ENCODE measurements at regions not wholly inside any gene's neighbourhood (a gene's known extent, or its start where the extent isn't known, plus 50 kb on each side); places are given as distances from the start of the nearest gene placed in this dataset.

- H3K4me2 ChIP-seq (ENCODE audit: control insufficient read depth, extremely low read depth, insufficient read depth, low read depth, low read length), result no peak overlapping the region
- no peaks in the 10 kb centered on the region for H3K4me1 ChIP-seq (ENCODE audit: control insufficient read depth, extremely low read depth, insufficient read depth, low read length)
- no peaks in the 10 kb centered on the region for H3K9me3 ChIP-seq (ENCODE audit: control insufficient read depth, low read depth, low read length)
- no peak for DNase-seq (ENCODE audit: low read depth, low spot score)
- H3K4me3 ChIP-seq (ENCODE audit: control insufficient read depth in 2 of 3, extremely low read depth in 1 of 3, insufficient read depth in 2 of 3, low read depth in 1 of 3, low read length in 3 of 3), result no peak overlapping the region
- no peak for FAIRE-seq
- H2AFZ ChIP-seq (ENCODE audit: control insufficient read depth, low read length), result no peak overlapping the region
- no peaks in the 10 kb centered on the region for H3K27me3 ChIP-seq (ENCODE audit: control insufficient read depth, extremely low read depth, insufficient read depth, low read length)
- H3K36me3 ChIP-seq (ENCODE audit: control insufficient read depth in 2 of 2, extremely low read depth in 1 of 2, insufficient read depth in 2 of 2, low read length in 2 of 2), result no peaks in the 10 kb centered on the region
- H3K9ac ChIP-seq (ENCODE audit: control insufficient read depth, extremely low read depth, insufficient read depth, low read length), result no peak overlapping the region
- dilution Hi-C loops (cut with MboI; ENCODE audit: extremely low pct_ligation_motif_present, low sequenced_read_pairs), result no loop called here
- H3K27ac ChIP-seq (ENCODE audit: control insufficient read depth, insufficient read depth, low read length), result no peak overlapping the region
- no peak for TF ChIP-seq EZH2 (IDR thresholded peaks at IDR 0.05; ENCODE audit: low read length)
- no peak for TF ChIP-seq CTCF (optimal IDR thresholded peaks at IDR 0.05 in 1 of 3, IDR thresholded peaks at IDR 0.05 in 1 of 3, conservative IDR thresholded peaks at IDR 0.05 in 1 of 3; ENCODE audit: extremely low read depth in 1 of 3, insufficient read depth in 2 of 3, low read length in 3 of 3)
- H4K20me1 ChIP-seq (ENCODE audit: control insufficient read depth, extremely low read depth, insufficient read depth, low read length), result no peaks in the 10 kb centered on the region
- H3K9me1 ChIP-seq (ENCODE audit: control insufficient read depth, extremely low read depth, insufficient read depth, low read length), result no peaks in the 10 kb centered on the region
- H3K79me2 ChIP-seq (ENCODE audit: control insufficient read depth, insufficient read depth, low read length), result no peaks in the 10 kb centered on the region
These were observed 1050.0 kb downstream of the ADGRL3 start for GRCh38 chr4:62250100-62250499.

- no peak overlapping the region for H3K27ac ChIP-seq (ENCODE audit: control insufficient read depth, insufficient read depth, low read length)
- H3K36me3 ChIP-seq (ENCODE audit: control insufficient read depth in 2 of 2, extremely low read depth in 1 of 2, insufficient read depth in 2 of 2, low read length in 2 of 2), result no peaks in the 10 kb centered on the region
- DNase-seq (ENCODE audit: low read depth, low spot score), result no peak
- no peak overlapping the region for H3K9ac ChIP-seq (ENCODE audit: control insufficient read depth, extremely low read depth, insufficient read depth, low read length)
- H3K9me1 ChIP-seq (ENCODE audit: control insufficient read depth, extremely low read depth, insufficient read depth, low read length), result no peaks in the 10 kb centered on the region
- H3K27me3 ChIP-seq (ENCODE audit: control insufficient read depth, extremely low read depth, insufficient read depth, low read length), result no peaks in the 10 kb centered on the region
- H3K79me2 ChIP-seq (ENCODE audit: control insufficient read depth, insufficient read depth, low read length), result no peaks in the 10 kb centered on the region
- no peak for FAIRE-seq
- no peak overlapping the region for H3K4me3 ChIP-seq (ENCODE audit: control insufficient read depth in 2 of 3, extremely low read depth in 1 of 3, insufficient read depth in 2 of 3, low read depth in 1 of 3, low read length in 3 of 3)
- no peak overlapping the region for H3K4me2 ChIP-seq (ENCODE audit: control insufficient read depth, extremely low read depth, insufficient read depth, low read depth, low read length)
- no peaks in the 10 kb centered on the region for H3K4me1 ChIP-seq (ENCODE audit: control insufficient read depth, extremely low read depth, insufficient read depth, low read length)
- H2AFZ ChIP-seq (ENCODE audit: control insufficient read depth, low read length), result no peak overlapping the region
- dilution Hi-C loops (cut with MboI; ENCODE audit: extremely low pct_ligation_motif_present, low sequenced_read_pairs), result no loop called here
- no peak for TF ChIP-seq CTCF (optimal IDR thresholded peaks at IDR 0.05 in 1 of 3, IDR thresholded peaks at IDR 0.05 in 1 of 3, conservative IDR thresholded peaks at IDR 0.05 in 1 of 3; ENCODE audit: extremely low read depth in 1 of 3, insufficient read depth in 2 of 3, low read length in 3 of 3)
- H4K20me1 ChIP-seq (ENCODE audit: control insufficient read depth, extremely low read depth, insufficient read depth, low read length), result no peaks in the 10 kb centered on the region
- H3K9me3 ChIP-seq (ENCODE audit: control insufficient read depth, low read depth, low read length), result no peaks in the 10 kb centered on the region
These were observed 1043.8 kb downstream of the ADGRL3 start for GRCh38 chr4:62243895-62244294.

All from keratinocyte (primary cell).